Vagina (tissue), 2 donors: ENCODE measurements at regions not wholly inside any gene's neighbourhood (a gene's known extent, or its start where the extent isn't known, plus 50 kb on each side); places are given as distances from the start of the nearest gene placed in this dataset.

Experiments
- DNase-seq, 2 donors: peaks; one replicate each; pipeline ENCODE4 v3.0.0-alpha.2; 2017; ENCODE audit errors: extremely low spot score in 2 of 2
- H3K27ac ChIP-seq: fragments of 200-600 bp; sonication (generic); one replicate; pipeline ENCODE4 v1.5.1; 2019
- H3K27me3 ChIP-seq: fragments of 200-600 bp; sonication (generic); one replicate; pipeline ENCODE4 v1.5.1; 2019
- H3K36me3 ChIP-seq, 2 donors: fragments of 200-600 bp; sonication (generic); one replicate each; pipeline ENCODE4 v1.5.1; 2017 to 2019
- H3K4me1 ChIP-seq: fragments of 200-600 bp; sonication (generic); one replicate; pipeline ENCODE4 v1.5.1; 2019
- H3K4me3 ChIP-seq, 2 donors: fragments of 200-600 bp; sonication (generic); 1 replicate in 1 of 2; 2 replicates in 1 of 2; pipeline ENCODE4 v1.5.1; 2016 to 2019
- H3K9me3 ChIP-seq: fragments of 200-600 bp; sonication (generic); one replicate; pipeline ENCODE4 v1.5.1; 2019
- CTCF ChIP-seq, 3 experiments: fragments of 450-650 bp in 2 of 3; fragments of 200-600 bp in 1 of 3; sonication (generic) in 1 of 3; IDR thresholded peaks; one replicate each; pipeline ENCODE4 v1.5.1; 2017 to 2019; ENCODE audit warnings: antibody characterized with exemption in 3 of 3, mild to moderate bottlenecking in 2 of 3, moderate library complexity in 2 of 3
- POLR2A ChIP-seq, 2 donors: fragments of 450-650 bp; IDR thresholded peaks; one replicate each; pipeline ENCODE4 v1.6.1; 2017; ENCODE audit warnings: antibody characterized with exemption in 2 of 2, mild to moderate bottlenecking in 2 of 2, moderate library complexity in 2 of 2
- POLR2AphosphoS5 ChIP-seq, 2 donors: sonication (generic); formaldehyde crosslinking; IDR thresholded peaks; one replicate each; pipeline ENCODE4 v1.9.0; 2017; ENCODE audit warnings: antibody characterized with exemption in 2 of 2, mild to moderate bottlenecking in 2 of 2, low read depth in 1 of 2; ENCODE audit not compliant: insufficient read depth in 1 of 2
- intact Hi-C: fragments of 100-400 bp; cut with DNase I; formaldehyde crosslinking; loops from one replicate; pipeline ENCODE4 v1.15.1; 2023

- H3K27me3 ChIP-seq = no peaks in the 10 kb centered on the region
- intact Hi-C loops = no loop called here
Observed at GRCh38 chr10:101295261-101295660, 58.7 kb upstream of the BTRC start.

DNA sequence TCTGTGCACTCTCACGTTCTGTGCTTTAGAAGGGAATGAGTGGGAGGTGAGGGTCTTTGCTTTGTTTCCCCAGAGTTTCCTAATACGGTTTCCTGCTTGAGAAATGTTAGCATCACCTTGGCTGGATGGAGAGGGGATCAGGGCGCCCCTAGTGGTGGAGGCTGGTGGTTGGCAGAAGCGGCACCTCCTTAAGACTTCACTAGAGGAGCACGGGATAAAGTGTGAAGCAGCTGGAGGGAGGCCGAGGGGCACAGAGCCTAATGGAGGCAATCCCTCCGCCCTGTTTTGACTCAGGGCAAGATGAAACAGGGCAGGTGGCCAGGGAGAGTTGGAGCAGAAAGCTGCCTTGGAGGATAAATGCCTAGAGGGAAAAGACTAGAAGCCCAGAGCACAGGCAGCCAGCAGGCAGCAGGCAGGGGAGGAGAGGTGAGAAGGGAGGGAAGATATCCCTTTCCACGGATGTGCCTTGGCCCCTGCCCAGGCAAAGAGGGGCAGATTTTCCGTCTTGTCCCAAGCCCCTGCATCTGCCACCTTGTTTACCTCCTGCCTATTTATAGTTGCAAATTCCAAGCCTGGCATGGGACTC, 56.0 kb upstream of the BTRC start:
- Histone ChIP-seq H3K27ac (no peak overlapping the region), H3K36me3 (no peaks in the 10 kb centered on the region), H3K4me1 (no peaks in the 10 kb centered on the region), H3K9me3 (no peaks in the 10 kb centered on the region), H3K4me3 (no peak overlapping the region), H3K27me3 (no peaks in the 10 kb centered on the region)
- TF ChIP-seq CTCF (IDR thresholded peaks at IDR 0.05) (peak; percentile 12 to 42 (median 36)), POLR2A (IDR thresholded peaks at IDR 0.05) (no peak)
- no peak for DNase-seq
- intact Hi-C loops = no loop called here

More at GRCh38 chr10:101295261-101295660, 58.7 kb upstream of the BTRC start:
- no peak for DNase-seq
- H3K27ac ChIP-seq = no peak overlapping the region
- no peak for TF ChIP-seq POLR2AphosphoS5 (IDR thresholded peaks at IDR 0.05; ENCODE audit: insufficient read depth in 1 of 2, low read depth in 1 of 2)
- no peak for TF ChIP-seq CTCF (IDR thresholded peaks at IDR 0.05)
- TF ChIP-seq POLR2A (IDR thresholded peaks at IDR 0.05) = no peak
- H3K36me3 ChIP-seq = no peaks in the 10 kb centered on the region
- no peak overlapping the region for H3K4me3 ChIP-seq
- H3K4me1 ChIP-seq = peaks cover 13% of the 10 kb centered on the region
- H3K9me3 ChIP-seq = no peaks in the 10 kb centered on the region

DNA sequence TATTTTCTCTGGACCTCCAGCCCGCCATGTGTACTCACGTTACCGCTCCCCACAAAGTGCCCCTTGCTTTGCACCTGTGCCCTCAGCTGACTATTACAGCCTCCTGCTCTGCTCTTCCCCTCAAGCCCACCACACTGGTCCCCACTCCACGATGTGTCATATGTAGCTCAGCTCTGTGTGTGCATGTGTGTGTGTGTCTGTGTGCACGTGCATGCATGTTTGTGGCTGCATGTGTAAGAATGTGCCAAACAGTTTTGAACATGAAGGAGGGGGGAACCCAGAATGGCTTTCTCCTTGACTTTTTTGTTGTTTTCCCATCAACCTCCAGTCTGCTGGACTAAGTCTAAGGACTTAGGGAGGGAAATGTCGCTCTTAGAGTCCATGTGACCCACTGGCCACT, 54.8 kb upstream of the BTRC start:
- no peaks in the 10 kb centered on the region for H3K27me3 ChIP-seq
- H3K9me3 ChIP-seq = no peaks in the 10 kb centered on the region
- no peak for DNase-seq
- intact Hi-C loops = no loop called here
- H3K36me3 ChIP-seq = no peaks in the 10 kb centered on the region
- H3K4me1 ChIP-seq = no peaks in the 10 kb centered on the region
- TF ChIP-seq POLR2A (IDR thresholded peaks at IDR 0.05) (no peak), CTCF (IDR thresholded peaks at IDR 0.05) (no peak), POLR2AphosphoS5 (IDR thresholded peaks at IDR 0.05; ENCODE audit: insufficient read depth in 1 of 2, low read depth in 1 of 2) (no peak)
- no peak overlapping the region for H3K4me3 ChIP-seq
- no peak overlapping the region for H3K27ac ChIP-seq

GRCh38 chr10:101301111-101301731, 52.7 kb upstream of the BTRC start:
- TF ChIP-seq CTCF (IDR thresholded peaks at IDR 0.05) (no peak), POLR2A (IDR thresholded peaks at IDR 0.05) (no peak), POLR2AphosphoS5 (IDR thresholded peaks at IDR 0.05; ENCODE audit: insufficient read depth in 1 of 2, low read depth in 1 of 2) (no peak)
- Histone ChIP-seq H3K36me3 (no peaks in the 10 kb centered on the region), H3K27me3 (no peaks in the 10 kb centered on the region), H3K4me1 (no peaks in the 10 kb centered on the region), H3K9me3 (no peaks in the 10 kb centered on the region), H3K27ac (no peak overlapping the region), H3K4me3 (no peak overlapping the region)
- no peak for DNase-seq
- intact Hi-C loops = no loop called here

- DNase-seq = no peak
- Histone ChIP-seq H3K4me3 (no peak overlapping the region), H3K9me3 (no peaks in the 10 kb centered on the region), H3K36me3 (no peaks in the 10 kb centered on the region), H3K4me1 (no peaks in the 10 kb centered on the region), H3K27ac (no peak overlapping the region), H3K27me3 (no peaks in the 10 kb centered on the region)
- TF ChIP-seq POLR2AphosphoS5 (IDR thresholded peaks at IDR 0.05; ENCODE audit: insufficient read depth in 1 of 2, low read depth in 1 of 2) (no peak), CTCF (IDR thresholded peaks at IDR 0.05) (no peak), POLR2A (IDR thresholded peaks at IDR 0.05) (no peak)
- intact Hi-C loops = no loop called here
Observed at GRCh38 chr10:101303087-101303703, 50.8 kb upstream of the BTRC start.
